DMS153 (cell line): ENCODE measurements at regions not wholly inside any gene's neighbourhood (a gene's known extent, or its start where the extent isn't known, plus 50 kb on each side); places are given as distances from the start of the nearest gene placed in this dataset.

ENCODE experiments used
- DNase-seq: peaks from one replicate; lab custom pipeline; 2025; lab: John Stamatoyannopoulos, UW

- DNase-seq: no peak
Observed at GRCh38 chr1:232445361-232446106, 184.4 kb downstream of the SIPA1L2 start.

GRCh38 chr1:232443372-232443771 is 186.6 kb downstream of the SIPA1L2 start:
- DNase-seq: no peak

- DNase-seq: no peak
Observed at GRCh38 chr1:232441036-232441411, 188.9 kb downstream of the SIPA1L2 start.

GRCh38 chr1:232440325-232441035 is 189.5 kb downstream of the SIPA1L2 start:
- no peak for DNase-seq

- no peak for DNase-seq
Observed at GRCh38 chr1:232439011-232439410, 190.9 kb downstream of the SIPA1L2 start.

GRCh38 chr1:232438476-232438875 is 191.5 kb downstream of the SIPA1L2 start:
- DNase-seq: no peak

- DNase-seq: no peak
Observed at GRCh38 chr1:232437510-232437909, 192.4 kb downstream of the SIPA1L2 start.

GRCh38 chr1:232435729-232436128 is 194.2 kb downstream of the SIPA1L2 start:
- no peak for DNase-seq

GRCh38 chr1:232432313-232432712 is 197.6 kb downstream of the SIPA1L2 start:
- no peak for DNase-seq

- DNase-seq: no peak
Observed at GRCh38 chr1:232431748-232432147, 198.2 kb downstream of the SIPA1L2 start.

GRCh38 chr1:232431326-232431725 is 198.6 kb downstream of the SIPA1L2 start:
- DNase-seq: no peak

- no peak for DNase-seq
Observed at GRCh38 chr1:232430467-232430866, 199.5 kb downstream of the SIPA1L2 start.

GRCh38 chr1:232428786-232429530 is 201.0 kb downstream of the SIPA1L2 start:
- no peak for DNase-seq

- DNase-seq: no peak
Observed at GRCh38 chr1:232428036-232428645, 201.8 kb downstream of the SIPA1L2 start.

GRCh38 chr1:232426801-232427200 is 203.1 kb downstream of the SIPA1L2 start:
- DNase-seq: no peak

- no peak for DNase-seq
Observed at GRCh38 chr1:232425421-232425820, 204.5 kb downstream of the SIPA1L2 start.

GRCh38 chr1:232423591-232423990 is 206.3 kb downstream of the SIPA1L2 start:
- DNase-seq: no peak

GRCh38 chr1:232422898-232423297 is 207.0 kb downstream of the SIPA1L2 start:
- no peak for DNase-seq

GRCh38 chr1:232422098-232422497 is 207.8 kb downstream of the SIPA1L2 start:
- no peak for DNase-seq

GRCh38 chr1:232421143-232421796 is 208.7 kb downstream of the SIPA1L2 start:
- peak; percentile 9 for DNase-seq

GRCh38 chr1:232417636-232418248 is 212.2 kb downstream of the SIPA1L2 start:
- no peak for DNase-seq
